Choroid plexus epithelial cell (primary cell): ENCODE measurements at regions not wholly inside any gene's neighbourhood (a gene's known extent, or its start where the extent isn't known, plus 50 kb on each side); places are given as distances from the start of the nearest gene placed in this dataset.

Experiments used
- DNase-seq: peaks from one replicate; pipeline ENCODE4 v3.0.0-alpha.2; 2010; ENCODE audit warnings: low read depth
- H3K4me3 ChIP-seq: 2 replicates; pipeline ENCODE4 v1.5.1; 2011; ENCODE audit warnings: low read depth, mild to moderate bottlenecking, control low read depth, low read length, moderate library complexity
- TF ChIP-seq, protein P1 (sequence below): conservative IDR thresholded peaks from 2 replicates; pipeline ENCODE4 v1.5.1; 2011; ENCODE audit warnings: low read depth, mild to moderate bottlenecking, control low read depth, inconsistent platforms, low read length, moderate library complexity

- H3K4me3 ChIP-seq = no peak overlapping the region
- DNase-seq = no peak
- TF ChIP-seq, protein P1, sequence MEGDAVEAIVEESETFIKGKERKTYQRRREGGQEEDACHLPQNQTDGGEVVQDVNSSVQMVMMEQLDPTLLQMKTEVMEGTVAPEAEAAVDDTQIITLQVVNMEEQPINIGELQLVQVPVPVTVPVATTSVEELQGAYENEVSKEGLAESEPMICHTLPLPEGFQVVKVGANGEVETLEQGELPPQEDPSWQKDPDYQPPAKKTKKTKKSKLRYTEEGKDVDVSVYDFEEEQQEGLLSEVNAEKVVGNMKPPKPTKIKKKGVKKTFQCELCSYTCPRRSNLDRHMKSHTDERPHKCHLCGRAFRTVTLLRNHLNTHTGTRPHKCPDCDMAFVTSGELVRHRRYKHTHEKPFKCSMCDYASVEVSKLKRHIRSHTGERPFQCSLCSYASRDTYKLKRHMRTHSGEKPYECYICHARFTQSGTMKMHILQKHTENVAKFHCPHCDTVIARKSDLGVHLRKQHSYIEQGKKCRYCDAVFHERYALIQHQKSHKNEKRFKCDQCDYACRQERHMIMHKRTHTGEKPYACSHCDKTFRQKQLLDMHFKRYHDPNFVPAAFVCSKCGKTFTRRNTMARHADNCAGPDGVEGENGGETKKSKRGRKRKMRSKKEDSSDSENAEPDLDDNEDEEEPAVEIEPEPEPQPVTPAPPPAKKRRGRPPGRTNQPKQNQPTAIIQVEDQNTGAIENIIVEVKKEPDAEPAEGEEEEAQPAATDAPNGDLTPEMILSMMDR = no peak
Observed at GRCh38 chr6:164275773-164276172, 861.3 kb downstream of the QKI start.

GRCh38 chr6:164274493-164274892 is 860.0 kb downstream of the QKI start:
- no peak overlapping the region for H3K4me3 ChIP-seq
- no peak for DNase-seq
- TF ChIP-seq, protein P1 = no peak

- TF ChIP-seq, protein P1 = no peak
- no peak overlapping the region for H3K4me3 ChIP-seq
- DNase-seq = peak; percentile 7
Observed at GRCh38 chr6:164273491-164273890, 859.0 kb downstream of the QKI start.

GRCh38 chr6:164266851-164267250 is 852.3 kb downstream of the QKI start:
- no peak overlapping the region for H3K4me3 ChIP-seq
- no peak for DNase-seq
- TF ChIP-seq, protein P1 = no peak

- no peak for DNase-seq
- no peak overlapping the region for H3K4me3 ChIP-seq
- TF ChIP-seq, protein P1 = no peak
Observed at GRCh38 chr6:164262348-164262747, 847.8 kb downstream of the QKI start.

DNA sequence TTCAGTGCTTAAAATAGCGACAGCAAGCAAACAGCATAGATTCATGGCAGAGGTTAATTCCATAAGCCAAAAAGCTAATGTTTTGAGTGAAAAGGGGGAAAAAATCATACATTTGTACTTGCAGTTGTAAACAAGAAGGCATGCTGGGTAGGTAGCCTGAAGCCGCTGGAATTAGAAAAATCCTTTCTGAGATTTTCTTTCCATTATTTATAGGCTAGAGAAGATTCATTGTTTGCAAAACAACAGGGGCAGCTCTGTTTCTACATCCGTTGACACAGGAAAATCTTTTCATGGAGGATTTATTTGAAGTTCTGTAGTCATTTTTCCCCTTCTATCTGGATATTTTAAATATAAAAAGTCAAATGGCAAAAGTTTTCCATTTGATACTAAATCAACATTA is 843.9 kb downstream of the QKI start:
- TF ChIP-seq, protein P1 = no peak
- DNase-seq = no peak
- H3K4me3 ChIP-seq = no peak overlapping the region

GRCh38 chr6:164252948-164253347 is 838.4 kb downstream of the QKI start:
- H3K4me3 ChIP-seq = no peak overlapping the region
- DNase-seq = peak; percentile 3
- TF ChIP-seq, protein P1 = no peak
